ENCODE measurements at regions not wholly inside any gene's neighbourhood (a gene's known extent, or its start where the extent isn't known, plus 50 kb on each side); places are given as distances from the start of the nearest gene placed in this dataset.

- Histone ChIP-seq H3K79me2 (replicated peaks; ENCODE audit: insufficient read depth, low read length) (no peaks in the 10 kb centered on the region), H2AFZ (ENCODE audit: low read depth, low read length) (no peak overlapping the region), H3K9me2 (ENCODE audit: insufficient read depth, low read length) (no peaks in the 10 kb centered on the region), H3K4me2 (ENCODE audit: low read length) (no peak overlapping the region), H3K9ac (ENCODE audit: low read length) (no peak overlapping the region), H3K4me3 (ENCODE audit: low read length) (no peak overlapping the region), H3K9me3 (ENCODE audit: low read length) (no peaks in the 10 kb centered on the region), H4K20me1 (ENCODE audit: insufficient read depth) (no peaks in the 10 kb centered on the region), H3K27ac (ENCODE audit: low read length) (no peak overlapping the region), H3K27me3 (ENCODE audit: insufficient read depth, low read depth, low read length) (no peaks in the 10 kb centered on the region), H3F3A (ENCODE audit: insufficient read depth, low read length, poor library complexity, severe bottlenecking) (no peaks in the 10 kb centered on the region), H3K36me3 (ENCODE audit: insufficient read depth, low read length) (no peaks in the 10 kb centered on the region)
- TF ChIP-seq EP300 (conservative IDR thresholded peaks at IDR 0.05; ENCODE audit: poor library complexity, severe bottlenecking): no peak
- no peak for TF ChIP-seq REST (IDR thresholded peaks at IDR 0.05; ENCODE audit: borderline replicate concordance)
- no peak for TF ChIP-seq MXI1 (conservative IDR thresholded peaks at IDR 0.05; ENCODE audit: poor library complexity, severe bottlenecking)
- no peak for TF ChIP-seq RAD21 (conservative IDR thresholded peaks at IDR 0.05)
- TF ChIP-seq TAF1 (IDR thresholded peaks at IDR 0.05; ENCODE audit: low read depth): no peak
- TF ChIP-seq EZH2 (IDR thresholded peaks at IDR 0.05; ENCODE audit: borderline replicate concordance, insufficient read depth, low read length, poor library complexity, severe bottlenecking): no peak
Observed at GRCh38 chr4:117768610-117769009, 265.7 kb upstream of the NDST3 start.

GRCh38 chr4:117770269-117771102 is 263.8 kb upstream of the NDST3 start:
- Histone ChIP-seq H2AFZ (ENCODE audit: low read depth, low read length) (no peak overlapping the region), H4K20me1 (ENCODE audit: insufficient read depth) (no peaks in the 10 kb centered on the region), H3K9ac (ENCODE audit: low read length) (no peak overlapping the region), H3K4me3 (ENCODE audit: low read length) (no peak overlapping the region), H3K9me3 (ENCODE audit: low read length) (no peaks in the 10 kb centered on the region), H3F3A (ENCODE audit: insufficient read depth, low read length, poor library complexity, severe bottlenecking) (no peaks in the 10 kb centered on the region), H3K27ac (ENCODE audit: low read length) (no peak overlapping the region), H3K4me2 (ENCODE audit: low read length) (no peak overlapping the region), H3K36me3 (ENCODE audit: insufficient read depth, low read length) (no peaks in the 10 kb centered on the region), H3K9me2 (ENCODE audit: insufficient read depth, low read length) (no peaks in the 10 kb centered on the region), H3K27me3 (ENCODE audit: insufficient read depth, low read depth, low read length) (no peaks in the 10 kb centered on the region), H3K79me2 (replicated peaks; ENCODE audit: insufficient read depth, low read length) (no peaks in the 10 kb centered on the region)
- no peak for TF ChIP-seq EP300 (conservative IDR thresholded peaks at IDR 0.05; ENCODE audit: poor library complexity, severe bottlenecking)
- TF ChIP-seq POLR2AphosphoS5 (IDR thresholded peaks at IDR 0.05): no peak
- no peak for TF ChIP-seq RAD21 (conservative IDR thresholded peaks at IDR 0.05)
- no peak for TF ChIP-seq REST (IDR thresholded peaks at IDR 0.05; ENCODE audit: borderline replicate concordance)
- no peak for TF ChIP-seq SMC3 (conservative IDR thresholded peaks at IDR 0.05; ENCODE audit: poor library complexity)
- TF ChIP-seq MXI1 (conservative IDR thresholded peaks at IDR 0.05; ENCODE audit: poor library complexity, severe bottlenecking): no peak
- no peak for TF ChIP-seq TAF1 (IDR thresholded peaks at IDR 0.05; ENCODE audit: low read depth)
- TF ChIP-seq EZH2 (IDR thresholded peaks at IDR 0.05; ENCODE audit: borderline replicate concordance, insufficient read depth, low read length, poor library complexity, severe bottlenecking): no peak
- no peak for TF ChIP-seq CTCF (IDR thresholded peaks at IDR 0.05; ENCODE audit: poor library complexity, severe bottlenecking)
